DMS53 treated with DMSO at 0.1 percent for 48 hours (cell line): ENCODE measurements at regions not wholly inside any gene's neighbourhood (a gene's known extent, or its start where the extent isn't known, plus 50 kb on each side); places are given as distances from the start of the nearest gene placed in this dataset.

ENCODE experiments used
- DNase-seq: peaks from one replicate; lab custom pipeline; 2025; ENCODE audit not compliant: unreplicated experiment; lab: John Stamatoyannopoulos, UW

DNA sequence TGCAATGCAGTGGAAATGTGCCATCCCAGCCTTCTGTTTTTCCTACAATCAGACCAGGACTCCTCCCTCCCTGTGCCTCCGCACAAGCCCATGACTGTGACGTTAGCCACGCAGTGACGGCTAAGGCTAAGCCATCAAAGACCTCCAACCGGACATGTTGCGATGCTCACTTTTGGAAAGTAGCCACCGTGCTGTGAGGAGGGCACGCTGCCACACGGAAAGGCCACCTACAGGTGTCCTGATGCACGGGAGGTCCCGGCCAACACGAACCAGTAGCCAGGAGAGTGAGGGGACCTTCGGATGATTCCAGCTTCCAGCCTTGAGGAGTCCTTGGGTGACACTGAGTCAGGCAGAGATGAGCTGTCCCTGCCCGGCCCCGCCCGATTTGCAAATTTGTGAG lies 53.9 kb downstream of the FOXL1 start:
- no peak for DNase-seq

- DNase-seq, result no peak
Measured at GRCh38 chr16:86632944-86633343, 54.6 kb downstream of the FOXL1 start.

GRCh38 chr16:86634292-86634691 lies 55.9 kb downstream of the FOXL1 start:
- no peak for DNase-seq

GRCh38 chr16:86635176-86635876 lies 57.0 kb downstream of the FOXL1 start:
- DNase-seq, result no peak

- DNase-seq, result no peak
Measured at GRCh38 chr16:86635926-86636325, 57.6 kb downstream of the FOXL1 start.

DNA sequence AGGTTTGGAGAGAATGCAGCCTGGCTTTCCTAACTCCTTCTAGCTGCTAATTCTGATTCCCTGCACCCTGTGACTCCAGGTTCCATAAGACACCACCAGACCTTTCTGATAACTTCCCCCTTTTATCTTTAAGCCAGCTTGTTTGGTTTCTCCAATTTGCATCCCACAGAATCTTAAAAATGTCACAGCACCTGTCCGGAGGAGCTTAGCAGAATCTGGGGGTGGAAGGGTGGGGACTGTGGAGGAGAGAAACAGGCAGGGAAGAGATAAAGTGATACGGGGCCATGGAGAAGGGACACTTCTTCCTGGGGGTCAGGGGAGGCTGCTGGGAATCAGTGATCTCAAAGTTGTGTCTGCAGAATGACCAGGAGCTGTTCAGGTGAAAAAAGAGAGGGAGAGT lies 59.4 kb downstream of the FOXL1 start:
- DNase-seq, result no peak

DNA sequence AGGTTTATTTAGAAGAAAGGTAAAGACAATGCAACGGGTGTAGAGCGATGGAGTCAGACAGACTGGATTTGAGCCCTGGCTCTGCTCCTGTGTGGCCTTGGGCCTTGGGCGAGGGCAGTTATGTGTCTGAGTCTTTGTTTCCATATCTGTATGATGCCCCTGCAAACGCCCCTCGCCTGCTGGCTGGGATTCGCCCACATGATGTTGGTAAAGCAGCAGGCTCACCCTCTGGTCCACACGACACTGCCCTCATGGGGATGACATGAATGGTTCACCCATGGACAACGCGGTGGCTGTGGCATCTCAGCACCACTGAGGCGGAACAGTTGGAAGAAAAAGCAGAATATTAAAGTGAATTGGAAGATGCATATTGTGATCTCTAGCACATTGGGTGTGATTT lies 60.3 kb downstream of the FOXL1 start:
- no peak for DNase-seq

GRCh38 chr16:86639354-86639753 lies 61.0 kb downstream of the FOXL1 start:
- no peak for DNase-seq

- no peak for DNase-seq
Measured at GRCh38 chr16:86640265-86640843, 62.0 kb downstream of the FOXL1 start.

- DNase-seq, result no peak
Measured at GRCh38 chr16:86642087-86642486, 63.7 kb downstream of the FOXL1 start.

DNA sequence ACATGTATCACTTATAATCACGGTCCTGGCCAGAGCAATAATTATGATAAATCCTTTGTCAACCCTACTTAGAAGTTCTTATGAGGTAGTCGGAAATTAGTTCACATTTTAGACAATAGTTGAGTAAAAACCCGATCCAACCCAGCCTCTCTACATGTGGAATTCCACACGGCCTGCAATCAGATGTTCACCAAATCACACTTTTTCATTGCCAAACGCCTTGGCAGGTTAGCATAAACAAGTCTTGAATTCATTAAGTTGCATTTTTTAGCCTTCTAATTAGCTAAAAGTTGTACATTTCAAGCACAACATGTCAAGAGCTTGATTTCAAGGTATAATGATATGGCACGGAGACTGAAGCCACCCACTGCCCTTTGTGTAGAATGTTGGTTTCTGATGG lies 65.3 kb downstream of the FOXL1 start:
- no peak for DNase-seq

- DNase-seq, result no peak
Measured at GRCh38 chr16:86647561-86647960, 69.2 kb downstream of the FOXL1 start.

GRCh38 chr16:86649875-86650274 lies 71.5 kb downstream of the FOXL1 start:
- no peak for DNase-seq

GRCh38 chr16:86651013-86651627 lies 72.8 kb downstream of the FOXL1 start:
- DNase-seq, result no peak

DNA sequence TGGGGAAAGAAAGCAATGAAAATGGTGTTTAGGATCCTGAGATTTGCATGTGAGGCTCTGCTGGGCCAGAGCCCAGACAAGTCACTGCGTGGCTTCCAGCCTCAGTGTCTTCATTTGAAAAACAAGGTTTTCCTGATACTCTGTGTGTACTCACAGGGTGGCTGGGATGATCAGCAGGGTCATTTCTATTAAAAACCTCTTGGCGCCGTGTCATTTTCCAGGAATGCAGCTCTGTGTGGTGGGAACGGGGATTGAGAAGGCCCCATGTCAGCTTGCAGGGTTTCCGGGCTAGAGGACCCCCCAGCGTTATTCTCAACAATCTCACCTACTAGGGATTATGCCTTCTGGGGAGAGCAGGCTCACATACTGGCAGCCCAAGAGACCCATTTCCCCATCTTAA lies 73.5 kb downstream of the FOXL1 start:
- DNase-seq, result no peak

GRCh38 chr16:86653285-86654006 lies 75.1 kb downstream of the FOXL1 start:
- DNase-seq, result no peak

DNA sequence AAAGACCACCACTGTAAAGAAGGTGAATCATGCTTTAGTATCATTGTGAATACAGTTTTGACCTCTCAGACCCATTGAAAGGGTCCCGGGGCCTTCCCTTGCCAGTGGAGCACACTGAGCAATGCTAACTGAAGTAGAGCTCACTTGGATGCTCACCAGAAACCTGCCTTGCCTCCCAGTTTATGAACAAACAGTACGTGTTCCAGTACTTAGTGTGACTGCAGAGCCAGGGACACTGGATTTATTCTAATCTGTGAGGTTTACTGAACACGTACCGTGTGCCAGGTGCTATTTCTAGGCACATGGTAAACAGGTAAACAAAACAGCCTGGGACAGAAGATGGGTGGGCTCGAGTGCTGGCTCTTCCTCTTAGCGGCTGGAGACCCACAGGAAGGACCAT lies 79.6 kb downstream of the FOXL1 start:
- DNase-seq, result no peak

DNA sequence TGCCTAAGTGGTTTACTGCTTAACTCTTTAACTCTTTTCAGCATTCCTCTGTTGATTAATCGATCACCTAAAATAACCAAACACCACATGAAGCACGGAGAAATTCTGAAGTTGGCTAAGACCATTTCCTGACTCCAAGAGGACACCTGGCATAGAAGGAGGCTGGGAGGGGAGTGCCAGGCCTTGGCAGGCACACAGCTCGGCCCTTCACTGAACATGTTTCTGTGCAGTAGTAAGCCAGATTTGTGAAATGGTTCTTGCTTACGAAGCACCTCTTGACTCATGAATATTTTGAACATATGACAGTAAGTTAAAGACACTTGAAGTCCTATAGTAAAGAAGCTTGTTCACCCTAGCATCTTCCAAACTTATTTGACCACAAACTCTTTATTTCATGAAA lies 82.3 kb downstream of the FOXL1 start:
- no peak for DNase-seq

DNA sequence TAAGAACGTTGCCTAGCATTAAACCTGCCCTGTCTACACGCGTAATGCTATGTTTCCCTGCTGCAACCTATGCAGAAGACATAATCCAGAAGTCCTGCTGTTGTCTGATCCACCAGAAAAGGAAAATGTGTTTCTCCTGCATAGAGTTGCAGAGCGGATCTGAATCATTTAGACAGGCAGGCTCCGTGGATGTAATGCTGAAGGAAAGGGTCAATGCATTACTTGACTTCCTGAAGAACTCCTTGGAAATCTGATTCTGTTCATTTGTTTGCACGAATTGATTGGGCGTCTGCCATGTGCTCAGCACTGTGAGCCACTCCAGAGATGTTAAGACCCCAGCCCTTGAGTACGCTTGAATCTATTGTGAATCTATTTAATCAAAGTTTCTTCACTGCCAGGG lies 83.4 kb downstream of the FOXL1 start:
- DNase-seq, result no peak

DNA sequence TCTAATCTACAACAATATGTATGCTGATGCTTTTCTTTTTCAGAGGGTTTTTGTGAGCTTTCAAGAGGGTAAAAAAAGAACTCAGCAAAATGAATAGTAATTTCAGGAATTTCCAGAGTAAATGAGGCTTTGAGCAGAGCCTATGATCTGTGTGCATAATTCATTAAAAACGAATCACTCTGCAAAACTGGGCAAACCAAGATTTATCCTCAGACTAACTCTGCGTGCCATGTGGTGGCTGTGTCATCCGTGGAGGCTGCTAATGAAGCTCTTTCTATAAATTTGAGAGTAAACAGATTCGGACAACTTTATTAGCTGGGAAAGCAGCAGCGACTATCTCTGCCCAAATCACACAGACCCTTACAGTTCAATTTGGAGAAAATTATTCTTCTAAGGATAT lies 83.8 kb downstream of the FOXL1 start:
- DNase-seq, result no peak

GRCh38 chr16:86662740-86663139 lies 84.4 kb downstream of the FOXL1 start:
- DNase-seq, result no peak
